ENCODE measurements at regions not wholly inside any gene's neighbourhood (a gene's known extent, or its start where the extent isn't known, plus 50 kb on each side); places are given as distances from the start of the nearest gene placed in this dataset.

GRCh38 chr14:96633096-96633495 is 130.9 kb downstream of the PAPOLA start:
- H2AK5ac ChIP-seq (ENCODE audit: low read length), result no peak overlapping the region
- H3K4ac ChIP-seq (ENCODE audit: low read depth, low read length), result no peak overlapping the region
- H3K23ac ChIP-seq (ENCODE audit: low read length), result no peak overlapping the region
- H3K27me3 ChIP-seq (ENCODE audit: insufficient read depth, low read length, poor library complexity), result no peaks in the 10 kb centered on the region
- no peak overlapping the region for H2BK5ac ChIP-seq (ENCODE audit: low read length)
- H3K27ac ChIP-seq (ENCODE audit: low read depth, low read length), result no peak overlapping the region
- DNase-seq, result no peak
- no peak overlapping the region for H4K5ac ChIP-seq (ENCODE audit: low read length)
- H2BK15ac ChIP-seq (replicated peaks; ENCODE audit: low read depth), result no peak overlapping the region
- H3K18ac ChIP-seq (ENCODE audit: low read length), result no peak overlapping the region
- no peak overlapping the region for H2BK120ac ChIP-seq (ENCODE audit: low read depth, low read length)
- no peak overlapping the region for H3K9ac ChIP-seq (ENCODE audit: low read length)
- H3K79me1 ChIP-seq (ENCODE audit: low read length), result no peaks in the 10 kb centered on the region
- no peaks in the 10 kb centered on the region for H3K4me1 ChIP-seq (ENCODE audit: control insufficient read depth, low read depth, low read length)
- no peaks in the 10 kb centered on the region for H3K79me2 ChIP-seq (ENCODE audit: control insufficient read depth, insufficient read depth, low read length)
- no peak overlapping the region for H4K8ac ChIP-seq (ENCODE audit: low read depth, low read length)
- H3K4me2 ChIP-seq (ENCODE audit: low read length), result no peak overlapping the region
- no peak overlapping the region for H3K4me3 ChIP-seq (ENCODE audit: low read length)
- no CpG with 5 or more reads among the region's 2 CpGs for WGBS (ENCODE audit: extremely low coverage, insufficient coverage, low lambda C conversion rate)
- no peaks in the 10 kb centered on the region for H3K36me3 ChIP-seq (ENCODE audit: control insufficient read depth, insufficient read depth, low read length)
- H3K56ac ChIP-seq (ENCODE audit: low read length), result no peak overlapping the region

- no peaks in the 10 kb centered on the region for H3K27me3 ChIP-seq (ENCODE audit: insufficient read depth, low read length, poor library complexity)
- no peak for DNase-seq
- no peak overlapping the region for H2AK5ac ChIP-seq (ENCODE audit: low read length)
- no peaks in the 10 kb centered on the region for H3K79me1 ChIP-seq (ENCODE audit: low read length)
- H3K4me2 ChIP-seq (ENCODE audit: low read length), result no peak overlapping the region
- no peak overlapping the region for H3K18ac ChIP-seq (ENCODE audit: low read length)
- H3K79me2 ChIP-seq (ENCODE audit: control insufficient read depth, insufficient read depth, low read length), result no peaks in the 10 kb centered on the region
- no peak overlapping the region for H3K4ac ChIP-seq (ENCODE audit: low read depth, low read length)
- H4K8ac ChIP-seq (ENCODE audit: low read depth, low read length), result no peak overlapping the region
- no peak overlapping the region for H2BK5ac ChIP-seq (ENCODE audit: low read length)
- no peak overlapping the region for H3K27ac ChIP-seq (ENCODE audit: low read depth, low read length)
- no CpG with 5 or more reads among the region's 9 CpGs for WGBS (ENCODE audit: extremely low coverage, insufficient coverage, low lambda C conversion rate)
- H3K56ac ChIP-seq (ENCODE audit: low read length), result no peak overlapping the region
- H2BK120ac ChIP-seq (ENCODE audit: low read depth, low read length), result no peak overlapping the region
- no peak overlapping the region for H3K9ac ChIP-seq (ENCODE audit: low read length)
- no peak overlapping the region for H3K4me3 ChIP-seq (ENCODE audit: low read length)
- H3K4me1 ChIP-seq (ENCODE audit: control insufficient read depth, low read depth, low read length), result no peaks in the 10 kb centered on the region
- H3K23ac ChIP-seq (ENCODE audit: low read length), result no peak overlapping the region
- H4K5ac ChIP-seq (ENCODE audit: low read length), result no peak overlapping the region
- no peak overlapping the region for H2BK15ac ChIP-seq (replicated peaks; ENCODE audit: low read depth)
- no peaks in the 10 kb centered on the region for H3K36me3 ChIP-seq (ENCODE audit: control insufficient read depth, insufficient read depth, low read length)
Observed at GRCh38 chr14:96634481-96634880, 132.3 kb downstream of the PAPOLA start.

DNA sequence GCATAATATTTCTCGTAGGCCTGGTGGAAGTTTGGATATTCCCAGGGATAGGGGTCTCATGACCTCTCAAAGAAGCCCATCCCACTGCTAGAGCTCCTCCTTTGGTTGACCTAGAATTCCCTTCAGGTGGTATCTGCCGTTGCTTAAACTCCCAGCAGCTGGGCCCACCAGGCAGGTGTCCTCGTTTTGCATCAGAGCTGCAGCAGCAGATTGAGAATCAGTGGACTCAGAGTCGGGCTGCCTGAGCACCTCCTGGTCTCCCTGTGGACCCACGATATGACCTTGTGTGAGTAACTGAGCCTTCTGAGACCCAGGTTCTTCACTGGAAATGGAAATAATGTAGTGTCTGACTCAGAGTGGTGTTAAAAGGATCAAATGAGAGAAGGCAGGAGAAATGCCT is 132.7 kb downstream of the PAPOLA start:
- no peaks in the 10 kb centered on the region for H3K79me1 ChIP-seq (ENCODE audit: low read length)
- WGBS (ENCODE audit: extremely low coverage, insufficient coverage, low lambda C conversion rate), result no CpG with 5 or more reads among the region's 5 CpGs
- H3K36me3 ChIP-seq (ENCODE audit: control insufficient read depth, insufficient read depth, low read length), result no peaks in the 10 kb centered on the region
- H3K27ac ChIP-seq (ENCODE audit: low read depth, low read length), result no peak overlapping the region
- H2AK5ac ChIP-seq (ENCODE audit: low read length), result no peak overlapping the region
- no peak overlapping the region for H3K56ac ChIP-seq (ENCODE audit: low read length)
- H2BK5ac ChIP-seq (ENCODE audit: low read length), result no peak overlapping the region
- H3K4me2 ChIP-seq (ENCODE audit: low read length), result no peak overlapping the region
- H3K4me1 ChIP-seq (ENCODE audit: control insufficient read depth, low read depth, low read length), result no peaks in the 10 kb centered on the region
- no peak overlapping the region for H3K18ac ChIP-seq (ENCODE audit: low read length)
- H3K4ac ChIP-seq (ENCODE audit: low read depth, low read length), result no peak overlapping the region
- H2BK15ac ChIP-seq (replicated peaks; ENCODE audit: low read depth), result no peak overlapping the region
- DNase-seq, result no peak
- no peak overlapping the region for H4K8ac ChIP-seq (ENCODE audit: low read depth, low read length)
- H3K4me3 ChIP-seq (ENCODE audit: low read length), result no peak overlapping the region
- no peak overlapping the region for H2BK120ac ChIP-seq (ENCODE audit: low read depth, low read length)
- no peak overlapping the region for H3K9ac ChIP-seq (ENCODE audit: low read length)
- no peak overlapping the region for H3K23ac ChIP-seq (ENCODE audit: low read length)
- H3K79me2 ChIP-seq (ENCODE audit: control insufficient read depth, insufficient read depth, low read length), result no peaks in the 10 kb centered on the region
- H3K27me3 ChIP-seq (ENCODE audit: insufficient read depth, low read length, poor library complexity), result no peaks in the 10 kb centered on the region
- no peak overlapping the region for H4K5ac ChIP-seq (ENCODE audit: low read length)

- H3K23ac ChIP-seq (ENCODE audit: low read length), result no peak overlapping the region
- no peak overlapping the region for H3K4me2 ChIP-seq (ENCODE audit: low read length)
- no peaks in the 10 kb centered on the region for H3K27me3 ChIP-seq (ENCODE audit: insufficient read depth, low read length, poor library complexity)
- no peaks in the 10 kb centered on the region for H3K36me3 ChIP-seq (ENCODE audit: control insufficient read depth, insufficient read depth, low read length)
- H2BK5ac ChIP-seq (ENCODE audit: low read length), result no peak overlapping the region
- no peak overlapping the region for H3K56ac ChIP-seq (ENCODE audit: low read length)
- H3K79me2 ChIP-seq (ENCODE audit: control insufficient read depth, insufficient read depth, low read length), result no peaks in the 10 kb centered on the region
- WGBS (ENCODE audit: extremely low coverage, insufficient coverage, low lambda C conversion rate), result no CpG with 5 or more reads among the region's 11 CpGs
- no peak overlapping the region for H2BK15ac ChIP-seq (replicated peaks; ENCODE audit: low read depth)
- no peaks in the 10 kb centered on the region for H3K79me1 ChIP-seq (ENCODE audit: low read length)
- no peak overlapping the region for H3K18ac ChIP-seq (ENCODE audit: low read length)
- no peak overlapping the region for H2AK5ac ChIP-seq (ENCODE audit: low read length)
- no peak overlapping the region for H3K4me3 ChIP-seq (ENCODE audit: low read length)
- H4K8ac ChIP-seq (ENCODE audit: low read depth, low read length), result no peak overlapping the region
- no peak overlapping the region for H2BK120ac ChIP-seq (ENCODE audit: low read depth, low read length)
- H3K9ac ChIP-seq (ENCODE audit: low read length), result no peak overlapping the region
- no peak overlapping the region for H3K4ac ChIP-seq (ENCODE audit: low read depth, low read length)
- H3K27ac ChIP-seq (ENCODE audit: low read depth, low read length), result no peak overlapping the region
- no peak overlapping the region for H4K5ac ChIP-seq (ENCODE audit: low read length)
- H3K4me1 ChIP-seq (ENCODE audit: control insufficient read depth, low read depth, low read length), result no peaks in the 10 kb centered on the region
- DNase-seq, result no peak
Observed at GRCh38 chr14:96635850-96636249, 133.7 kb downstream of the PAPOLA start.

DNA sequence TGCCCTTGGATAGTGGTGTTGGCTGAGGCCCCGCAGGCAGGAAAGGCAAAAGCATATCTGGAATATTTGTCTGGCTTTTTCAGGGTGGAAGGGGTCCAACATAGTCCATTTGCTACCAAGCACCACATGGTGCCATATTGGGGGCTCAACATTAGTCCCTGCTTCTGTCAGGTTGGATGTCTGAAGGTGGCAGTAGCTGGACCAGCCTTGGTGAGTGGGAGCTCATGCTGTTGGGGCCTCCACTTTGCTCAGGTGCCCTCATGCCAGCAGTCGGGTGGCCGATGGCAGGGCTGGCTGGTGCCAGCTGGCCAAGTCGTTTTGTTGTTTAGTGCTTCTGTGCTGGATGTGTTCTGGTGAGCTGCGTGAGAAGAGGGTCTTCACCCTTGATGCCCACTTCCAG is 135.3 kb downstream of the PAPOLA start:
- no peak overlapping the region for H3K4ac ChIP-seq (ENCODE audit: low read depth, low read length)
- H3K27me3 ChIP-seq (ENCODE audit: insufficient read depth, low read length, poor library complexity), result no peaks in the 10 kb centered on the region
- H3K27ac ChIP-seq (ENCODE audit: low read depth, low read length), result no peak overlapping the region
- no peak overlapping the region for H3K4me3 ChIP-seq (ENCODE audit: low read length)
- H3K4me1 ChIP-seq (ENCODE audit: control insufficient read depth, low read depth, low read length), result no peaks in the 10 kb centered on the region
- no peaks in the 10 kb centered on the region for H3K79me1 ChIP-seq (ENCODE audit: low read length)
- no peak for DNase-seq
- no peak overlapping the region for H3K18ac ChIP-seq (ENCODE audit: low read length)
- H2BK5ac ChIP-seq (ENCODE audit: low read length), result no peak overlapping the region
- no peaks in the 10 kb centered on the region for H3K79me2 ChIP-seq (ENCODE audit: control insufficient read depth, insufficient read depth, low read length)
- no peak overlapping the region for H3K4me2 ChIP-seq (ENCODE audit: low read length)
- no peak overlapping the region for H2AK5ac ChIP-seq (ENCODE audit: low read length)
- no peak overlapping the region for H3K56ac ChIP-seq (ENCODE audit: low read length)
- H2BK120ac ChIP-seq (ENCODE audit: low read depth, low read length), result no peak overlapping the region
- H2BK15ac ChIP-seq (replicated peaks; ENCODE audit: low read depth), result no peak overlapping the region
- no CpG with 5 or more reads among the region's 5 CpGs for WGBS (ENCODE audit: extremely low coverage, insufficient coverage, low lambda C conversion rate)
- no peak overlapping the region for H3K23ac ChIP-seq (ENCODE audit: low read length)
- no peak overlapping the region for H3K9ac ChIP-seq (ENCODE audit: low read length)
- no peak overlapping the region for H4K8ac ChIP-seq (ENCODE audit: low read depth, low read length)
- no peak overlapping the region for H4K5ac ChIP-seq (ENCODE audit: low read length)
- H3K36me3 ChIP-seq (ENCODE audit: control insufficient read depth, insufficient read depth, low read length), result no peaks in the 10 kb centered on the region

DNA sequence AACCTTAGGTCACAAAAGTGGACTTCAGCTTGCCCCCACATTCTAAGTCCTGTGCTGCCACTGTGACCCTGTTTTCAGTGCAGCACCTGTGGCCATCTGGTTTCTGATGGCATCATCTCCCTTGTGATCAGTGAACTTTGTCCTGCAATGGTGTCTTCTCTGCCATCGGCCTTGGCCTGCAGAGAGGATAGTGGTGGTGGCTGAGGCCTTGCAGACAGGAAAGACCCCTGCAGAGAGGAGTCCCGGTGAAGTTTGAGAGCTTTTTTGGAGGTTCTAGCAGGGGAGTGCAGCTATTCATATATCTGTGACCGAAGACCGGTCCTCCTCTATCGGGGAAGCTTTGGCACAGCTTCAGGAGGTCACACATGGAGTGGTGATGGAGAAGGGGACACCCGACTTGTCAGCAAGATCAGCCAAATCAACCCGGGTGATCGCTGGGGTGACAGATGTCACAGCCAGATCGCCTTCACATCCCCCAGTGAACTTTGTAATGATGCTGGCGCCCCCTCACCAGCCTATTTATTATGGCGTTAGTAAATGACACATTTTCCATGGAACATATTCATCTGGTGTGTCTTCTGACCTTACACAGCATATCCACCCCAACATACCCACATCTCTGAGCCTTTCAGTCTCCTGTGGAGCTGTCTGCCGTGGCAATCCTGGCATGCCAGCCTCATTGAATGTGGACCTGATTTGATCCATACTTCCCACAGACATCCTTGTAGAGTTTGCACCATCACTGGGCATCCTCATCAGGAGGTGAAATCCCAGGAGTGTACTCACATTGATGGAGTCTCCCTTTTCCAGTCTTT is 136.1 kb downstream of the PAPOLA start:
- H4K5ac ChIP-seq (ENCODE audit: low read length), result no peak overlapping the region
- H3K4me1 ChIP-seq (ENCODE audit: control insufficient read depth, low read depth, low read length), result no peaks in the 10 kb centered on the region
- no peak overlapping the region for H3K4me2 ChIP-seq (ENCODE audit: low read length)
- H4K8ac ChIP-seq (ENCODE audit: low read depth, low read length), result no peak overlapping the region
- no peak overlapping the region for H3K18ac ChIP-seq (ENCODE audit: low read length)
- H3K4ac ChIP-seq (ENCODE audit: low read depth, low read length), result no peak overlapping the region
- H3K23ac ChIP-seq (ENCODE audit: low read length), result no peak overlapping the region
- no peaks in the 10 kb centered on the region for H3K79me2 ChIP-seq (ENCODE audit: control insufficient read depth, insufficient read depth, low read length)
- H3K79me1 ChIP-seq (ENCODE audit: low read length), result no peaks in the 10 kb centered on the region
- no peak overlapping the region for H3K27ac ChIP-seq (ENCODE audit: low read depth, low read length)
- H2BK15ac ChIP-seq (replicated peaks; ENCODE audit: low read depth), result no peak overlapping the region
- H3K27me3 ChIP-seq (ENCODE audit: insufficient read depth, low read length, poor library complexity), result no peaks in the 10 kb centered on the region
- no peak overlapping the region for H3K4me3 ChIP-seq (ENCODE audit: low read length)
- no peak overlapping the region for H2AK5ac ChIP-seq (ENCODE audit: low read length)
- H3K36me3 ChIP-seq (ENCODE audit: control insufficient read depth, insufficient read depth, low read length), result no peaks in the 10 kb centered on the region
- H3K9ac ChIP-seq (ENCODE audit: low read length), result no peak overlapping the region
- H3K56ac ChIP-seq (ENCODE audit: low read length), result no peak overlapping the region
- no peak overlapping the region for H2BK120ac ChIP-seq (ENCODE audit: low read depth, low read length)
- H2BK5ac ChIP-seq (ENCODE audit: low read length), result no peak overlapping the region
- no CpG with 5 or more reads among the region's 12 CpGs for WGBS (ENCODE audit: extremely low coverage, insufficient coverage, low lambda C conversion rate)
- DNase-seq, result no peak
